Mesendoderm (in vitro differentiated cells): ENCODE measurements at regions not wholly inside any gene's neighbourhood (a gene's known extent, or its start where the extent isn't known, plus 50 kb on each side); places are given as distances from the start of the nearest gene placed in this dataset.

Experiments used
- DNase-seq: peaks from one replicate; pipeline ENCODE4 v3.0.0; 2013
- H2AK5ac ChIP-seq: 2 replicates; pipeline ENCODE4 v1.6.1; 2013; ENCODE audit warnings: low read length, inconsistent platforms
- H2BK120ac ChIP-seq: 2 replicates; pipeline ENCODE4 v1.6.1; 2013; ENCODE audit warnings: low read depth, mild to moderate bottlenecking, low read length, moderate library complexity, mixed read lengths
- H2BK15ac ChIP-seq: replicated peaks from 2 replicates; pipeline ENCODE4 v1.6.1; 2013; ENCODE audit warnings: low read depth, mild to moderate bottlenecking, moderate library complexity
- H2BK5ac ChIP-seq: 2 replicates; pipeline ENCODE4 v1.6.1; 2013; ENCODE audit warnings: low read length, inconsistent platforms
- H3K18ac ChIP-seq: 2 replicates; pipeline ENCODE4 v1.6.1; 2013; ENCODE audit warnings: mild to moderate bottlenecking, low read length, mixed read lengths
- H3K23ac ChIP-seq: one replicate; pipeline ENCODE4 v1.6.1; 2013; ENCODE audit warnings: low read length
- H3K27ac ChIP-seq: 2 replicates; pipeline ENCODE4 v1.5.1; 2013; ENCODE audit warnings: low read depth, mild to moderate bottlenecking, inconsistent platforms, low read length, moderate library complexity
- H3K27me3 ChIP-seq: 2 replicates; pipeline ENCODE4 v1.6.1; 2013; ENCODE audit warnings: low read length, control low read depth, mild to moderate bottlenecking, inconsistent platforms; ENCODE audit not compliant: insufficient read depth, poor library complexity
- H3K36me3 ChIP-seq: 2 replicates; pipeline ENCODE4 v1.6.1; 2013; ENCODE audit warnings: low read length, inconsistent platforms; ENCODE audit not compliant: control insufficient read depth, insufficient read depth
- H3K4ac ChIP-seq: one replicate; pipeline ENCODE4 v1.6.1; 2013; ENCODE audit warnings: low read depth, mild to moderate bottlenecking, low read length, moderate library complexity
- H3K4me1 ChIP-seq: 2 replicates; pipeline ENCODE4 v1.6.1; 2013; ENCODE audit warnings: low read depth, low read length, inconsistent platforms; ENCODE audit not compliant: control insufficient read depth
- H3K4me2 ChIP-seq: 2 replicates; pipeline ENCODE4 v1.6.1; 2013; ENCODE audit warnings: low read length
- H3K4me3 ChIP-seq: 2 replicates; pipeline ENCODE4 v1.5.1; 2013; ENCODE audit warnings: mild to moderate bottlenecking, low read length
- H3K56ac ChIP-seq: one replicate; pipeline ENCODE4 v1.6.1; 2013; ENCODE audit warnings: low read length
- H3K79me1 ChIP-seq: 2 replicates; pipeline ENCODE4 v1.6.1; 2013; ENCODE audit warnings: low read length, inconsistent platforms
- H3K79me2 ChIP-seq: 2 replicates; pipeline ENCODE4 v1.6.1; 2013; ENCODE audit warnings: mild to moderate bottlenecking, low read length; ENCODE audit not compliant: control insufficient read depth, insufficient read depth
- H3K9ac ChIP-seq: 2 replicates; pipeline ENCODE4 v1.6.1; 2013; ENCODE audit warnings: low read length, inconsistent platforms
- H4K5ac ChIP-seq: one replicate; pipeline ENCODE4 v1.6.1; 2013; ENCODE audit warnings: low read length
- H4K8ac ChIP-seq: one replicate; pipeline ENCODE4 v1.6.1; 2013; ENCODE audit warnings: low read depth, mild to moderate bottlenecking, control low read depth, low read length, moderate library complexity
- WGBS: extraction: QIAGEN DNeasy Blood & Tissue Kit; methylation state at CpG from one replicate; pipeline ENCODE4 v1.1.7; 2013; ENCODE audit warnings: low lambda C conversion rate, missing lambda C conversion rate; ENCODE audit not compliant: insufficient coverage; ENCODE audit errors: extremely low coverage; 5-methylcytosine and 5-hydroxymethylcytosine counted together

GRCh38 chr2:19409046-19409445 is 50.6 kb upstream of the OSR1 start:
- H3K56ac ChIP-seq, result no peak overlapping the region
- no peak overlapping the region for H2BK120ac ChIP-seq
- H2BK15ac ChIP-seq, result no peak overlapping the region
- no peaks in the 10 kb centered on the region for H3K79me1 ChIP-seq
- H2BK5ac ChIP-seq, result no peak overlapping the region
- H3K4ac ChIP-seq, result no peak overlapping the region
- H3K27me3 ChIP-seq, result no peaks in the 10 kb centered on the region
- no peak for DNase-seq
- H4K8ac ChIP-seq, result no peak overlapping the region
- WGBS, result no CpG with 5 or more reads among the region's 2 CpGs
- H3K36me3 ChIP-seq, result no peaks in the 10 kb centered on the region
- H2AK5ac ChIP-seq, result no peak overlapping the region
- H3K23ac ChIP-seq, result no peak overlapping the region
- no peak overlapping the region for H3K18ac ChIP-seq
- H3K9ac ChIP-seq, result no peak overlapping the region
- no peak overlapping the region for H3K27ac ChIP-seq
- H4K5ac ChIP-seq, result no peak overlapping the region
- H3K79me2 ChIP-seq, result no peaks in the 10 kb centered on the region
- no peak overlapping the region for H3K4me3 ChIP-seq
- H3K4me2 ChIP-seq, result no peak overlapping the region
- no peaks in the 10 kb centered on the region for H3K4me1 ChIP-seq

GRCh38 chr2:19408592-19408991 is 50.2 kb upstream of the OSR1 start:
- no peak overlapping the region for H3K9ac ChIP-seq
- H3K4me3 ChIP-seq, result no peak overlapping the region
- no peak overlapping the region for H3K4ac ChIP-seq
- DNase-seq, result no peak
- no peaks in the 10 kb centered on the region for H3K27me3 ChIP-seq
- H2BK15ac ChIP-seq, result no peak overlapping the region
- H3K27ac ChIP-seq, result no peak overlapping the region
- no peak overlapping the region for H2BK5ac ChIP-seq
- H3K56ac ChIP-seq, result no peak overlapping the region
- no peak overlapping the region for H4K8ac ChIP-seq
- H3K36me3 ChIP-seq, result no peaks in the 10 kb centered on the region
- no peaks in the 10 kb centered on the region for H3K79me1 ChIP-seq
- no peak overlapping the region for H4K5ac ChIP-seq
- no peak overlapping the region for H3K18ac ChIP-seq
- H2BK120ac ChIP-seq, result no peak overlapping the region
- no peak overlapping the region for H2AK5ac ChIP-seq
- no peak overlapping the region for H3K23ac ChIP-seq
- H3K4me2 ChIP-seq, result no peak overlapping the region
- H3K4me1 ChIP-seq, result no peaks in the 10 kb centered on the region
- H3K79me2 ChIP-seq, result no peaks in the 10 kb centered on the region
